ENCODE measurements at regions not wholly inside any gene's neighbourhood (a gene's known extent, or its start where the extent isn't known, plus 50 kb on each side); places are given as distances from the start of the nearest gene placed in this dataset.
A peak's percentile ranks its signal among the peaks of the same experiment; 100 is the strongest.

GRCh38 chr2:226088366-226088674 is 688.8 kb downstream of the NYAP2 start (continued):
- TF ChIP-seq ZNF280D (CRISPR knock-in tag; IDR thresholded peaks at IDR 0.05) = no peak
- 0 out of 2 replicates have a peak, but pooled peaks have one; percentile 54 for TF ChIP-seq ARHGAP35 (CRISPR knock-in tag; IDR thresholded peaks at IDR 0.05; ENCODE audit: borderline replicate concordance)
- no peak for TF ChIP-seq ZNF547 (CRISPR knock-in tag; IDR thresholded peaks at IDR 0.05)
- no peak for TF ChIP-seq ZNF367 (CRISPR knock-in tag; IDR thresholded peaks at IDR 0.05; ENCODE audit: borderline replicate concordance)
- no peak for TF ChIP-seq ZNF574 (CRISPR knock-in tag; IDR thresholded peaks at IDR 0.05)

GRCh38 chr2:226087505-226088365 is 688.2 kb downstream of the NYAP2 start:
- Histone ChIP-seq H4K20me1 (ENCODE audit: insufficient read depth, low read length) (no peaks in the 10 kb centered on the region), H3K27ac (ENCODE audit: extremely low read length, insufficient read depth, low read length) (no peak overlapping the region), H3K4me1 (ENCODE audit: insufficient read depth, low read length) (peaks cover 16% of the 10 kb centered on the region), H3K9ac (ENCODE audit: insufficient read depth, low read depth, low read length) (no peak overlapping the region), H3K9me3 (ENCODE audit: low read length) (peaks cover 25% of the 10 kb centered on the region), H3K36me3 (replicated peaks in 1 of 2; ENCODE audit: control insufficient read depth in 1 of 2, insufficient read depth in 2 of 2, low read length in 2 of 2) (no peaks in the 10 kb centered on the region), H2AFZ (ENCODE audit: low read length) (no peak overlapping the region), H3K79me2 (ENCODE audit: insufficient read depth, low read length) (no peaks in the 10 kb centered on the region), H3K27me3 (ENCODE audit: control insufficient read depth in 1 of 2, insufficient read depth in 2 of 2, low read length in 2 of 2) (no peaks in the 10 kb centered on the region), H3K4me2 (ENCODE audit: low read depth, low read length) (peak overlapping the region; percentile 39; the same call in 1 of the 2 replicates), H3K4me3 (replicated peaks in 1 of 3; ENCODE audit: insufficient read depth in 1 of 3, low read depth in 2 of 3, low read length in 3 of 3) (no peak overlapping the region; a peak in 1 of 6 replicates)
- DNase-seq (ENCODE audit: low spot score) = peak; percentile 5
- WGBS (ENCODE audit: low lambda C conversion rate) = 59% methylated on average over 5 of the region's 5 CpGs
- in situ Hi-C loops (cut with HindIII; ENCODE audit: extremely low pct_ligation_motif_present, low pct_unique_long_range_greater_than_20kb) = no loop called here
- BruUV-seq (replicated peaks) = no TSS peak
- FAIRE-seq = no peak
- POLR2A ChIA-PET = interaction anchor here (1.4 kb wide), 1 partner anchor 57 kb away, joined by 4 read pairs; no protein-coding TSS in a partner anchor
- CTCF ChIA-PET (ENCODE audit: low intra/inter-chr PET ratio, low total read pairs) = no interaction called here
- peak; percentile 76 for ATAC-seq
- intact Hi-C loops (cut with micrococcal nuclease; ENCODE audit: unreplicated experiment) = no loop called here
- TF ChIP-seq HNRNPH1 (optimal IDR thresholded peaks at IDR 0.05; ENCODE audit: low read depth, low read length) (no peak), HNF4A (CRISPR knock-in tag; IDR thresholded peaks at IDR 0.05) (peak; percentile 63), TBL1XR1 (IDR thresholded peaks at IDR 0.05; ENCODE audit: borderline replicate concordance, low read length, partially characterized antibody) (no peak), RARA (CRISPR knock-in tag; IDR thresholded peaks at IDR 0.05) (no peak), JUN (CRISPR knock-in tag; IDR thresholded peaks at IDR 0.05) (no peak), ZNF224 (CRISPR knock-in tag; IDR thresholded peaks at IDR 0.05) (no peak; the same call in 1 of the 2 replicates), ZNF777 (CRISPR knock-in tag; IDR thresholded peaks at IDR 0.05) (no peak), TRIM24 (CRISPR knock-in tag; IDR thresholded peaks at IDR 0.05) (peak; percentile 91)
